ENCODE measurements at regions not wholly inside any gene's neighbourhood (a gene's known extent, or its start where the extent isn't known, plus 50 kb on each side); places are given as distances from the start of the nearest gene placed in this dataset.

DNA sequence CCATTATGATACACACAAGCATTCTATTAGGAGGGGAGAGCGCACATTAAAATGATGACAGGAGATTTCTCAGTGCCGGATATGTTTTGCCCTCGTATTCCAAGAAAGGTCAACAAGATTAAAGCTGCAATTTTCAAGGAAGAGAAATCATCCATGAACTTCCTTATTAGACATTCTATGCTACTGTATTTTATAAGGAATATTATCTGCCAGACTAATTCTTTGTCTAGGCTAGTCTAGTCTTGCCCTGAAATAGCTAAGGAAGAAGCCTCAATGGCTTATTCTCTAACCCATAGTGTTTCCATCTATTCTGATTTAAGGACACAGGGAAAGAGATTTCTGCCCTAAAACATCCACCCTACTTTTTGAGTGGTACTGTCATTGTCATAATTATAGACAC is 315.4 kb downstream of the ADGRG6 start (continued):
- TF ChIP-seq, protein P1, sequence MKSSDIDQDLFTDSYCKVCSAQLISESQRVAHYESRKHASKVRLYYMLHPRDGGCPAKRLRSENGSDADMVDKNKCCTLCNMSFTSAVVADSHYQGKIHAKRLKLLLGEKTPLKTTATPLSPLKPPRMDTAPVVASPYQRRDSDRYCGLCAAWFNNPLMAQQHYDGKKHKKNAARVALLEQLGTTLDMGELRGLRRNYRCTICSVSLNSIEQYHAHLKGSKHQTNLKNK (CRISPR knock-in tag; IDR thresholded peaks at IDR 0.05), result no peak
- TF ChIP-seq TCF7 (CRISPR knock-in tag; IDR thresholded peaks at IDR 0.05; ENCODE audit: low read depth), result no peak
- TF ChIP-seq, protein P2, sequence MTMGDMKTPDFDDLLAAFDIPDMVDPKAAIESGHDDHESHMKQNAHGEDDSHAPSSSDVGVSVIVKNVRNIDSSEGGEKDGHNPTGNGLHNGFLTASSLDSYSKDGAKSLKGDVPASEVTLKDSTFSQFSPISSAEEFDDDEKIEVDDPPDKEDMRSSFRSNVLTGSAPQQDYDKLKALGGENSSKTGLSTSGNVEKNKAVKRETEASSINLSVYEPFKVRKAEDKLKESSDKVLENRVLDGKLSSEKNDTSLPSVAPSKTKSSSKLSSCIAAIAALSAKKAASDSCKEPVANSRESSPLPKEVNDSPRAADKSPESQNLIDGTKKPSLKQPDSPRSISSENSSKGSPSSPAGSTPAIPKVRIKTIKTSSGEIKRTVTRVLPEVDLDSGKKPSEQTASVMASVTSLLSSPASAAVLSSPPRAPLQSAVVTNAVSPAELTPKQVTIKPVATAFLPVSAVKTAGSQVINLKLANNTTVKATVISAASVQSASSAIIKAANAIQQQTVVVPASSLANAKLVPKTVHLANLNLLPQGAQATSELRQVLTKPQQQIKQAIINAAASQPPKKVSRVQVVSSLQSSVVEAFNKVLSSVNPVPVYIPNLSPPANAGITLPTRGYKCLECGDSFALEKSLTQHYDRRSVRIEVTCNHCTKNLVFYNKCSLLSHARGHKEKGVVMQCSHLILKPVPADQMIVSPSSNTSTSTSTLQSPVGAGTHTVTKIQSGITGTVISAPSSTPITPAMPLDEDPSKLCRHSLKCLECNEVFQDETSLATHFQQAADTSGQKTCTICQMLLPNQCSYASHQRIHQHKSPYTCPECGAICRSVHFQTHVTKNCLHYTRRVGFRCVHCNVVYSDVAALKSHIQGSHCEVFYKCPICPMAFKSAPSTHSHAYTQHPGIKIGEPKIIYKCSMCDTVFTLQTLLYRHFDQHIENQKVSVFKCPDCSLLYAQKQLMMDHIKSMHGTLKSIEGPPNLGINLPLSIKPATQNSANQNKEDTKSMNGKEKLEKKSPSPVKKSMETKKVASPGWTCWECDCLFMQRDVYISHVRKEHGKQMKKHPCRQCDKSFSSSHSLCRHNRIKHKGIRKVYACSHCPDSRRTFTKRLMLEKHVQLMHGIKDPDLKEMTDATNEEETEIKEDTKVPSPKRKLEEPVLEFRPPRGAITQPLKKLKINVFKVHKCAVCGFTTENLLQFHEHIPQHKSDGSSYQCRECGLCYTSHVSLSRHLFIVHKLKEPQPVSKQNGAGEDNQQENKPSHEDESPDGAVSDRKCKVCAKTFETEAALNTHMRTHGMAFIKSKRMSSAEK (CRISPR knock-in tag; IDR thresholded peaks at IDR 0.05; ENCODE audit: borderline replicate concordance), result no peak

DNA sequence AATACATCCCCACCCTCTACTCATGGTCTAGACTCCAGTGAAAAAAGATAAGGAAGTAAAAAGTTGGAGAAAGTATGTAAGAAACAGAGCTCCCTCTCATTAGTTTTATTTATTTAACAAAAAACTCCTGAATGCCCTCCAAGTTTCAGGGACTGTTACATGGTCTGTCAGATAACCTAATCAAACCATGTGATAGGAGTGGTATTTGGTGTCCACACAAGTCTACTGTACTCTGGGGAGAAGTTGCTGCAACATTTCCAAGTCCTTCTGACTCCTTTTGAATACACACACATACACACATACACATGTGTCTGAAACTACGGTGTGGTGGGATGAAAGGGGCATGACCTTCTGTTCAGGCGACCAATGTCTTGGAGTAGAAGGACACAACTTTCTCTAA is 320.0 kb downstream of the ADGRG6 start:
- Mint-ChIP-seq H3K27me3 (ENCODE audit: low read depth) (no peaks in the 10 kb centered on the region), H3K4me3 (no peak overlapping the region), H3K9me3 (0 out of 2 replicates have a peak, but pooled peaks cover 5% of the 10 kb centered on the region), H3K36me3 (no peaks in the 10 kb centered on the region), H3K4me1 (peaks cover 4% of the 10 kb centered on the region), H3K27ac (no peak overlapping the region)
- DNase-seq (ENCODE audit: low spot score), result no peak
- ATAC-seq, result no peak
- ChIA-PET CTCF (no interaction called here), POLR2A (no interaction called here)
- TF ChIP-seq, protein P2 (CRISPR knock-in tag; IDR thresholded peaks at IDR 0.05; ENCODE audit: borderline replicate concordance), result no peak
- TF ChIP-seq, protein P3, sequence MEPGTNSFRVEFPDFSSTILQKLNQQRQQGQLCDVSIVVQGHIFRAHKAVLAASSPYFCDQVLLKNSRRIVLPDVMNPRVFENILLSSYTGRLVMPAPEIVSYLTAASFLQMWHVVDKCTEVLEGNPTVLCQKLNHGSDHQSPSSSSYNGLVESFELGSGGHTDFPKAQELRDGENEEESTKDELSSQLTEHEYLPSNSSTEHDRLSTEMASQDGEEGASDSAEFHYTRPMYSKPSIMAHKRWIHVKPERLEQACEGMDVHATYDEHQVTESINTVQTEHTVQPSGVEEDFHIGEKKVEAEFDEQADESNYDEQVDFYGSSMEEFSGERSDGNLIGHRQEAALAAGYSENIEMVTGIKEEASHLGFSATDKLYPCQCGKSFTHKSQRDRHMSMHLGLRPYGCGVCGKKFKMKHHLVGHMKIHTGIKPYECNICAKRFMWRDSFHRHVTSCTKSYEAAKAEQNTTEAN (CRISPR knock-in tag; IDR thresholded peaks at IDR 0.05), result no peak
- TF ChIP-seq ZBTB21 (CRISPR knock-in tag; IDR thresholded peaks at IDR 0.05; ENCODE audit: borderline replicate concordance) (no peak), ZNF317 (CRISPR knock-in tag; IDR thresholded peaks at IDR 0.05; ENCODE audit: borderline replicate concordance, low read depth) (no peak), TEAD4 (CRISPR knock-in tag; IDR thresholded peaks at IDR 0.05) (no peak), TEAD1 (CRISPR knock-in tag; IDR thresholded peaks at IDR 0.05) (no peak), JAZF1 (CRISPR knock-in tag; IDR thresholded peaks at IDR 0.05) (no peak)

DNA sequence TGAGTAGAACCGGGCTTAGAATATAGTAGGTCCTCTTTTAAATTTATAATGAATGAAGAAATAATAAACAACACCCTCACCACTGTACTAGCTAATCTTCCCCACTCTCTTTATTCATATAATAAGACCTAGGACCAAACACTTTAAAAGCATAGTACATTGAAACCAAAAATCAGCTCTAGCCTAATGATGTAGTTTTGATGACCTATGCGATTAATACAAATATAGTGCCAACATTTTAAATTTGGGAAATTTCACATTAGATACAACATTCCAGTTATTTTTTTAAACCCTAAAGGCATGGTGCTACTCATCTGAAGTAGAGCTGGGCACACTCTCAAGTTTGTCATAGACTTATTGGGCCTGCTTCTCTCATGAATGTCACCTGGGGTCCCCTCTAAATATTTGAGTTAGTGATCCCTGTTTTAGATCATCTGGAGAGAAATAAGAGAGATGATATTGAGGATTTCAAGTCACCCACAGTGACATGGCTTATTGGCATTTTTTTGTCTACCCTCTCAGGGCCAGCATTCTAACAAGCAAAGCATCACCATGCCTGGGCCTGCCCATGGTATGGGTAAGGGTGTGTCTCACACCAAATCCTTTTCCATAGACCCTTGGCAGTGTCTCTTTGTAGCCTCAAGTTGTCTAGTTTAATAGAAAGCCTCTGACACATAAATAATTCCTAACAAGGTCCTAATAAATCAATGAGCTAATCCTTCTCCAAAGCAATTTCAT is 319.8 kb downstream of the HIVEP2 start:
- H3K4me3 Mint-ChIP-seq, result no peak overlapping the region
- H3K9me3 Mint-ChIP-seq, result no peaks in the 10 kb centered on the region
- no peak for ATAC-seq
- POLR2A ChIA-PET, result no interaction called here
- no peaks in the 10 kb centered on the region for H3K27me3 Mint-ChIP-seq (ENCODE audit: low read depth)
- no peak for DNase-seq (ENCODE audit: low spot score)
- H3K4me1 Mint-ChIP-seq, result peaks cover 4% of the 10 kb centered on the region
- no peaks in the 10 kb centered on the region for H3K36me3 Mint-ChIP-seq
- no peak overlapping the region for H3K27ac Mint-ChIP-seq
- CTCF ChIA-PET, result no interaction called here
- TF ChIP-seq, protein P4, sequence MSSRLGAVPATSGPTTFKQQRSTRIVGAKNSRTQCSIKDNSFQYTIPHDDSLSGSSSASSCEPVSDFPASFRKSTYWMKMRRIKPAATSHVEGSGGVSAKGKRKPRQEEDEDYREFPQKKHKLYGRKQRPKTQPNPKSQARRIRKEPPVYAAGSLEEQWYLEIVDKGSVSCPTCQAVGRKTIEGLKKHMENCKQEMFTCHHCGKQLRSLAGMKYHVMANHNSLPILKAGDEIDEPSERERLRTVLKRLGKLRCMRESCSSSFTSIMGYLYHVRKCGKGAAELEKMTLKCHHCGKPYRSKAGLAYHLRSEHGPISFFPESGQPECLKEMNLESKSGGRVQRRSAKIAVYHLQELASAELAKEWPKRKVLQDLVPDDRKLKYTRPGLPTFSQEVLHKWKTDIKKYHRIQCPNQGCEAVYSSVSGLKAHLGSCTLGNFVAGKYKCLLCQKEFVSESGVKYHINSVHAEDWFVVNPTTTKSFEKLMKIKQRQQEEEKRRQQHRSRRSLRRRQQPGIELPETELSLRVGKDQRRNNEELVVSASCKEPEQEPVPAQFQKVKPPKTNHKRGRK (CRISPR knock-in tag; IDR thresholded peaks at IDR 0.05; ENCODE audit: borderline replicate concordance), result no peak
- TF ChIP-seq NFATC4 (CRISPR knock-in tag; IDR thresholded peaks at IDR 0.05) (no peak), FOXK1 (CRISPR knock-in tag; IDR thresholded peaks at IDR 0.05) (no peak), NR1H2 (CRISPR knock-in tag; IDR thresholded peaks at IDR 0.05) (no peak), EMX1 (CRISPR knock-in tag; IDR thresholded peaks at IDR 0.05) (no peak), GRHL2 (CRISPR knock-in tag; IDR thresholded peaks at IDR 0.05; ENCODE audit: insufficient replicate concordance, severe bottlenecking) (no peak), IRF2 (CRISPR knock-in tag; IDR thresholded peaks at IDR 0.05; ENCODE audit: borderline replicate concordance, low read depth) (no peak), ZNF121 (CRISPR knock-in tag; IDR thresholded peaks at IDR 0.05) (no peak)
- TF ChIP-seq, protein P5, sequence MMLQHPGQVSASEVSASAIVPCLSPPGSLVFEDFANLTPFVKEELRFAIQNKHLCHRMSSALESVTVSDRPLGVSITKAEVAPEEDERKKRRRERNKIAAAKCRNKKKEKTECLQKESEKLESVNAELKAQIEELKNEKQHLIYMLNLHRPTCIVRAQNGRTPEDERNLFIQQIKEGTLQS (CRISPR knock-in tag; conservative IDR thresholded peaks at IDR 0.05), result no peak

Data from WTC11 (cell line).